CD14-positive monocyte (primary cell): ENCODE measurements at regions not wholly inside any gene's neighbourhood (a gene's known extent, or its start where the extent isn't known, plus 50 kb on each side); places are given as distances from the start of the nearest gene placed in this dataset.

Experiments used
- DNase-seq, 3 donors: peaks; one replicate each; pipeline ENCODE4 v3.0.0-alpha.2; 2011 to 2022
- H2AFZ ChIP-seq: 2 replicates; pipeline ENCODE4 v1.6.0; 2012; ENCODE audit warnings: mild to moderate bottlenecking, low read depth, low read length, inconsistent platforms; ENCODE audit not compliant: insufficient read depth, poor library complexity, severe bottlenecking
- H3K27ac ChIP-seq, 2 donors: 1 replicate in 1 of 2; 2 replicates in 1 of 2; pipeline ENCODE4 v1.5.1; 2012 to 2013; ENCODE audit warnings: low read length in 2 of 2, control low read depth in 1 of 2, inconsistent platforms in 1 of 2, low read depth in 1 of 2, mild to moderate bottlenecking in 1 of 2
- H3K27me3 ChIP-seq, 2 donors: one replicate each; pipeline versions ENCODE4 v1.6.0 to v1.6.1; 2011 to 2013; ENCODE audit warnings: low read length in 2 of 2; ENCODE audit not compliant: control insufficient read depth in 2 of 2, insufficient read depth in 2 of 2
- H3K36me3 ChIP-seq, 2 donors: replicated peaks in 1 of 2; 1 replicate in 1 of 2; 2 replicates in 1 of 2; pipeline versions ENCODE4 v1.5.1 to v1.6.1; 2012 to 2013; ENCODE audit warnings: low read length in 2 of 2, control low read depth in 1 of 2, inconsistent platforms in 1 of 2, mild to moderate bottlenecking in 1 of 2; ENCODE audit not compliant: insufficient read depth in 2 of 2, control insufficient read depth in 1 of 2
- H3K4me1 ChIP-seq, 2 donors: 1 replicate in 1 of 2; 2 replicates in 1 of 2; pipeline versions ENCODE4 v1.5.1 to v1.6.1; 2012 to 2013; ENCODE audit warnings: low read length in 2 of 2, control low read depth in 1 of 2, inconsistent platforms in 1 of 2, mild to moderate bottlenecking in 1 of 2, moderate library complexity in 1 of 2; ENCODE audit not compliant: insufficient read depth in 2 of 2, control insufficient read depth in 1 of 2
- H3K4me2 ChIP-seq: replicated peaks from 2 replicates; pipeline ENCODE3; 2012; ENCODE audit warnings: low read length, moderate library complexity, mild to moderate bottlenecking; ENCODE audit not compliant: poor library complexity, severe bottlenecking; ENCODE audit errors: extremely low read depth
- H3K4me3 ChIP-seq, 3 experiments: fragments of 200-600 bp in 1 of 3; sonication (generic) in 1 of 3; replicated peaks in 1 of 3; 1 replicate in 2 of 3; 2 replicates in 1 of 3; pipeline ENCODE4 v1.5.1; 2011 to 2013; ENCODE audit warnings: low read length in 3 of 3, mild to moderate bottlenecking in 3 of 3, control low read depth in 2 of 3, low read depth in 2 of 3, inconsistent platforms in 1 of 3, moderate library complexity in 1 of 3
- H3K79me2 ChIP-seq: 2 replicates; pipeline ENCODE4 v1.6.0; 2012; ENCODE audit warnings: mild to moderate bottlenecking, control low read depth, inconsistent platforms, low read length, moderate library complexity; ENCODE audit not compliant: insufficient read depth
- H3K9ac ChIP-seq: 2 replicates; pipeline ENCODE4 v1.6.0; 2017; ENCODE audit warnings: low read length, mild to moderate bottlenecking; ENCODE audit not compliant: insufficient read depth, poor library complexity, severe bottlenecking
- H3K9me3 ChIP-seq, 2 donors: replicated peaks in 1 of 2; 1 replicate in 1 of 2; 2 replicates in 1 of 2; pipeline versions ENCODE4 v1.5.1 to v1.6.1; 2012 to 2013; ENCODE audit warnings: low read length in 2 of 2, control low read depth in 1 of 2; ENCODE audit not compliant: control insufficient read depth in 1 of 2, insufficient read depth in 1 of 2
- H4K20me1 ChIP-seq: 2 replicates; pipeline ENCODE4 v1.6.0; 2012; ENCODE audit warnings: mild to moderate bottlenecking, low read length, control low read depth, moderate library complexity; ENCODE audit not compliant: insufficient read depth
- H3K27ac Mint-ChIP-seq, 7 donors: one replicate each; pipeline ENCODE4 v1.8.0; 2020; ENCODE audit warnings: mild to moderate bottlenecking in 7 of 7, mixed read lengths in 7 of 7, moderate library complexity in 6 of 7, inconsistent platforms in 2 of 7
- H3K27me3 Mint-ChIP-seq, 3 donors: one replicate each; pipeline ENCODE4 v1.8.0; 2021 to 2022; ENCODE audit warnings: low read depth in 3 of 3, mild to moderate bottlenecking in 3 of 3, mixed read lengths in 3 of 3, moderate library complexity in 3 of 3, inconsistent platforms in 1 of 3
- H3K36me3 Mint-ChIP-seq, 2 donors: one replicate each; pipeline ENCODE4 v1.8.0; 2020; ENCODE audit warnings: mixed read lengths in 2 of 2, inconsistent platforms in 1 of 2, mild to moderate bottlenecking in 1 of 2
- H3K4me1 Mint-ChIP-seq: one replicate; pipeline ENCODE4 v1.8.0; 2020; ENCODE audit warnings: mild to moderate bottlenecking, mixed read lengths
- H3K4me3 Mint-ChIP-seq, 2 donors: one replicate each; pipeline ENCODE4 v1.8.0; 2020; ENCODE audit warnings: mild to moderate bottlenecking in 2 of 2, mixed read lengths in 2 of 2, moderate library complexity in 1 of 2
- H3K9me3 Mint-ChIP-seq, 7 donors: one replicate each; pipeline ENCODE4 v1.8.0; 2020 to 2022; ENCODE audit warnings: mixed read lengths in 7 of 7, mild to moderate bottlenecking in 6 of 7, moderate library complexity in 6 of 7, inconsistent platforms in 2 of 7
- CTCF ChIP-seq: fragments of 200-600 bp; IDR thresholded peaks from one replicate; pipeline ENCODE4 v1.8.0; 2022; ENCODE audit warnings: antibody characterized with exemption, mild to moderate bottlenecking
- WGBS: methylation state at CpG from one replicate; pipeline ENCODE4 v1.1.5; 2013; ENCODE audit warnings: missing lambda C conversion rate; ENCODE audit not compliant: insufficient coverage; 5-methylcytosine and 5-hydroxymethylcytosine counted together
- intact Hi-C, 2 donors: fragments of 100-400 bp; cut with micrococcal nuclease; formaldehyde crosslinking; loops; one replicate each; pipeline versions ENCODE4 v1.15.0 to v1.15.1; 2023

- H3K79me2 ChIP-seq: no peaks in the 10 kb centered on the region
- intact Hi-C loops: loop anchor here (2.0 to 10.0 kb wide), 4 partner anchors 259 to 605 kb away; partner anchors contain the start of gene UBL3 (in 1 of the 2)
Observed at GRCh38 chr13:30113983-30114570, 193.3 kb downstream of the KATNAL1 start.

GRCh38 chr13:30113551-30113950 lies 193.8 kb downstream of the KATNAL1 start:
- 100% methylated on average over 4 of the region's 5 CpGs for WGBS
- Histone ChIP-seq H3K9ac (no peak overlapping the region), H4K20me1 (no peaks in the 10 kb centered on the region), H3K79me2 (no peaks in the 10 kb centered on the region), H3K9me3 (no peaks in the 10 kb centered on the region), H3K27me3 (peaks cover 2 to 14% of the 10 kb centered on the region in 2 donors), H3K4me3 (no peak overlapping the region), H3K4me2 (no peak overlapping the region), H3K4me1 (peaks cover 10 to 14% of the 10 kb centered on the region in 2 donors), H2AFZ (no peak overlapping the region), H3K27ac (no peak overlapping the region), H3K36me3 (no peaks in the 10 kb centered on the region)
- Mint-ChIP-seq H3K4me3 (peak overlapping the region in 1 of 2 donors; percentile 39), H3K4me1 (peaks cover 22% of the 10 kb centered on the region), H3K27ac (no peak overlapping the region), H3K9me3 (peaks cover 0 to 7% (median 2%) of the 10 kb centered on the region in 7 donors), H3K27me3 (peaks cover 11 to 15% (median 15%) of the 10 kb centered on the region in 3 donors), H3K36me3 (peaks cover 0 to 4% of the 10 kb centered on the region in 2 donors)
- DNase-seq: no peak
- TF ChIP-seq CTCF: no peak
- intact Hi-C loops: loop anchor here in 1 of 2 donors (5.0 to 10.0 kb wide), 2 partner anchors 259 to 341 kb away; partner anchors contain the start of gene UBL3

More at GRCh38 chr13:30113983-30114570, 193.3 kb downstream of the KATNAL1 start:
- TF ChIP-seq CTCF: no peak
- no peaks in the 10 kb centered on the region for H4K20me1 ChIP-seq
- H3K27me3 Mint-ChIP-seq: peaks cover 13 to 17% (median 16%) of the 10 kb centered on the region in 3 donors
- H3K9me3 Mint-ChIP-seq: peaks cover 0 to 7% (median 2%) of the 10 kb centered on the region in 7 donors
- H2AFZ ChIP-seq: peak overlapping the region; percentile 86
- WGBS: 86% methylated on average over 7 of the region's 15 CpGs
- H3K4me1 ChIP-seq: peaks cover 10 to 14% of the 10 kb centered on the region in 2 donors
- H3K4me1 Mint-ChIP-seq: peaks cover 22% of the 10 kb centered on the region
- H3K4me2 ChIP-seq: peak overlapping the region; percentile 79
- DNase-seq: no peak
- peak overlapping the region in 1 of 3 experiments; percentile 74 for H3K4me3 ChIP-seq
- H3K9me3 ChIP-seq: no peaks in the 10 kb centered on the region
- H3K27ac Mint-ChIP-seq: no peak overlapping the region
- peaks cover 2 to 14% of the 10 kb centered on the region in 2 donors for H3K27me3 ChIP-seq
- H3K36me3 ChIP-seq: no peaks in the 10 kb centered on the region
- H3K36me3 Mint-ChIP-seq: peaks cover 0 to 4% of the 10 kb centered on the region in 2 donors
- no peak overlapping the region for H3K27ac ChIP-seq
- H3K9ac ChIP-seq: no peak overlapping the region
- peak overlapping the region; percentile 76 to 88 for H3K4me3 Mint-ChIP-seq
